ENCODE measurements at regions not wholly inside any gene's neighbourhood (a gene's known extent, or its start where the extent isn't known, plus 50 kb on each side); places are given as distances from the start of the nearest gene placed in this dataset.

- TF ChIP-seq CTCF (IDR thresholded peaks at IDR 0.05) (no peak), ZFX (IDR thresholded peaks at IDR 0.05; ENCODE audit: borderline replicate concordance) (no peak)
These were observed 274.6 kb upstream of the SLC16A7 start for GRCh38 chr12:59321278-59321677.

Data from 22Rv1 (cell line).